Inflammatory macrophage treated with lipopolysaccharide for 1 hour (primary cell): ENCODE measurements at regions not wholly inside any gene's neighbourhood (a gene's known extent, or its start where the extent isn't known, plus 50 kb on each side); places are given as distances from the start of the nearest gene placed in this dataset.
"Not testable (repeated sequence)": the region's sequence is repeated elsewhere in the genome, so short reads cannot be mapped to it uniquely, and the experiment has no call there.

Experiments used
- DNase-seq, 2 donors: peaks; one replicate each; pipeline ENCODE4 v3.0.0-alpha.2; 2020 to 2022

DNA sequence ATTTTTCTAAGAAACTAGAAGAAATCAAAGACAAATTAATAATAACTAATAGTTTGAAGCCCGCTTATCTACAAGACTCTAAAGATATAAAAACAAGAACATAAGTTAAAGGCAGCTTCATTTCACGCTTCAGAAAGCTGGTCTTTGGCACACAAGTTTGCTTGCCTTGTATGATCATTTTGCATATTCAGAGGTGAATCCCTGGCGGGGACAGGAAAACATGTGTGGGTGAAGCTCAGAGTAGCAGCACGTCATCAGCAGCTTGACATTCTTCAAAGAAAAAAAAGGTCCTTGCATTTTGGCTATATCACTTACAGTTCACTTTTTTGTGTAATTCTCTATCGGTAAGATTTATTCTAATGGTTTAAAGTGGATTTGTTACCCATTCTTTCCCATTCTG is 1911.8 kb downstream of the MRPL39 start:
- no peak for DNase-seq

DNA sequence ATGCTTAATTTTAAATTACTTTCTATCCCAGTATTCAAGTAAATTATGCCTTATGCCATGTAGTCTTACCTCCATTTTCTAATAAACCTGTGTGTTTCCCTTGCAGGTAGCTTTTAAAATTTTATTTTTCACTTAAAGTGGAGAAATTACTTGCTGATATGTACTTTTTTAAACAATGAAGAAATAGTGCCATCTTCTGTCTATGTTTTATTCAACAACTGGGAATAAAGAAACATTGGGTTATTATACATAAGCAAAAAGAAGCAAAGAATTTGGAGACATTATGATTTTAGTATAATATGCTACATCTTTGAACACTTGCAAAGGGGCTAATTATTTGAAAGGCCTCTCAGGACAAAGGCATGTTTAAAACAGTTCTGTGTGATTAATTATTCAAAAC is 1912.9 kb downstream of the MRPL39 start:
- DNase-seq, result no peak

GRCh38 chr21:23690316-23690715 is 1917.0 kb downstream of the MRPL39 start:
- DNase-seq, result no peak

DNA sequence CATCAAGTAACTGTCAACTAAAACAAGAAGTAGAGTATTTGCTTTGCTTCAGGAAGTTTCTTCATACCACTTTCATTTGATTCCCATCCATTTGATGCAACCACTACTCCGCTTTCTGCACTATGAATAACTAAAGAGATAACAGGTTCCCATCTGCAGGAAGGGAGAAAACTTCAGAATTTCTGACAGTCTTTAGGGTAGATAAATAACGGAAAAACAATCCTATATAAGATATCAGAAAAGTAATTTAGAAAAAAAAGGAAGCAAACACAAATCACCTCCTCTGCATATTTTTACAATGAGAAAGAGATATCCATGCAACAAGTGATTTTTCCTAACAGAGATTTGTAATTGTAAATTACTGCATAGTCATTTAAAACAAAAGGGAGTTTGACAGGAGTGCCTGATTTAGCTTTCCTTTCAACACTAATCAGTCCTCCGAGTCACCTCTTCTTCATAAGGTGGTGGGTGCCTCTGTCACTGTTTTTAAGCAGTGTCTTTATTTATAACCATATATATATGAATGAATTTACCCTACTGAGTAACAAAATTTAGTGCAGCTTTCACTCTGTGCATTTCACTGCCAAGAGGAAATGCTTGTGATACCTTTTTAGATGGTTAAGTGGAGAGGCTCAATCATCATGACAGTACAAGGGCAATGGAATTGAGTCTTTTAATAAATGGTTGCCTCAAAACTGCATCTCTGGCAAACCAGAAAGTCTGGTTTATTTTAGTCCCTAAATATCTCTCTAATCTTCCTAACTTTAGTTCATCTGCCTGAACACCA is 1920.4 kb downstream of the MRPL39 start:
- no peak for DNase-seq

DNA sequence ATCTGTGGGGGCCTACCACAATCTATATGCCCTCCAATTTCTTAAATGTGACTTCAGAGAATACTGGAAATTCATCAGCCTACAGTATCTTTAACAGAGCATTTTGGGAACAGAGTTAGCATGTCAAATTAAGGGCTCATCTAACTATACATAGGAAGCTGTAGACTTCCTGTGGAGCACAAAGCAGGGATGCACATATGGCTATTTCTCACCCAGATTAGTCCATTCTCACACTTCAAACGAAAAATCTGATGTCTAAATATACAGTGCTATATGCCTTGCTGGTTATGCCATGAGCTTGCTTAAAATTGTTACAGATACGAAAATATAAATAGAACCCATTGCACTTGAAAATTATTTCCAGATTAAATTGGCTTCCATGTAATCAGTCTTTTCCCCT is 1922.8 kb downstream of the MRPL39 start:
- DNase-seq, result no peak

GRCh38 chr21:23664193-23664694 is 1943.0 kb downstream of the MRPL39 start:
- DNase-seq, result no peak

DNA sequence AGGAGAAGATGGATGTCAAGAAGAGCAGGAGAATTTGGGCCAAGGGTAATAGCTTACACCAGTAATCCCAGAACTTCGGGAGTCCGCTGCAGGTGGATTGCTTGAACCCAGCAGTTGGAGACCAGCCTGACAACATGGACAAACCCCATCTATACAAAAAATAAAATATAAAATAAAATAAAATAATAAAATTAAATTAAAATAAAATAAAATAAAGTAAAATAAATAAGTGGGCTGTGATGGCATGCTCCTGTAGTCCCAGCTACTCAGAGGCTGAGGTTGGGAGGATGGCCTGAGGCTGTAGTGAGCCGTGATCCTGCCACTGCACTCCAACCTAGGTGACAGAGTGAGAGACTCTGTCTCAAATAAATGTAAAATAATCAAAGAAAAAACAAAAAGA is 1946.7 kb downstream of the MRPL39 start:
- DNase-seq, result no peak

- no peak for DNase-seq
Measured at GRCh38 chr21:23644768-23645167, 1962.5 kb downstream of the MRPL39 start.

DNA sequence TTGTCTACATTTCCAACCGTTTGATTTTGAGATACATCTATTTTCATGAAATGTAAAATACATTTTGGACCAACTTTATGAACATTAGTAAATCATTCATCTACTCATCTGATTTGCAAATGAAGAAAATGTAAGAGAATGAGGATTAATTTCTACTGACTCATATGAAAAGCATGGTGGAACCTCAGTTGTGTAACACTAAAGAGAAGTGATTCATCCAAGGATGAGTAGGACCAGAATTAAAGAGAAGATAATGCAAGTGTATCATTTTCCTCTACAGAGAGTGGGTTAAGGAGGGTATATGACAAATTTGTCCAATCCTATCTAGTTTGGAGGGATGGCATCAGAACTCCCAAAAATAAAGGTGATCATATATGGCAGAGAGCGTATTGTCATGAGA is 1967.6 kb downstream of the MRPL39 start:
- no peak for DNase-seq

DNA sequence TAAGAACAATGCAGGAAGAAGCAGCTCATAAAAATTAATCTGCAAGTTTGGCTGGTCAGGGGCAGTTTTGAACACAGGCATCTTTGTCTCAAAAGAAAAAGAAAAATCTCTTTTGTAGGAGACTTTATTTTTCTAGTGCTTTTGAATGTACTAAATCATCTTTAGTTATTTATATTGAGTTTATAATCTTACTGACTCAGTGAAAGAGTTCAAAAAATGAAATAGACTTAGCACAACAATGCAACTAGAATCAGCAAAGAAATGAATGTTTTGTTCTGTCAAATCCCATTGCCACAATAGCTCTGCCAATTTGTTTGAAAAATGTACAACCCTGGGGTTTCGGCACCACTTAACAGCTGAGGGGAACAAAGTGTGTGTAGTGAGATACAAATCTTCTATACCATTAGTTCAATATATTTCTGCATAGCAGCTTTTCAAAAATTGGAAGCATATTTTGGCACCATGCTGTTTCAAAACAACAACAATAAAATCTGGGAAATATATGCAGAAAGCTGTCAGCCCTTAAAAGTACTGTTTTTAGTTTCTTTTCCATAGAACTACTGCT is 1969.1 kb downstream of the MRPL39 start:
- DNase-seq, result no peak

- DNase-seq, result no peak
Measured at GRCh38 chr21:23633447-23633940, 1973.8 kb downstream of the MRPL39 start.

DNA sequence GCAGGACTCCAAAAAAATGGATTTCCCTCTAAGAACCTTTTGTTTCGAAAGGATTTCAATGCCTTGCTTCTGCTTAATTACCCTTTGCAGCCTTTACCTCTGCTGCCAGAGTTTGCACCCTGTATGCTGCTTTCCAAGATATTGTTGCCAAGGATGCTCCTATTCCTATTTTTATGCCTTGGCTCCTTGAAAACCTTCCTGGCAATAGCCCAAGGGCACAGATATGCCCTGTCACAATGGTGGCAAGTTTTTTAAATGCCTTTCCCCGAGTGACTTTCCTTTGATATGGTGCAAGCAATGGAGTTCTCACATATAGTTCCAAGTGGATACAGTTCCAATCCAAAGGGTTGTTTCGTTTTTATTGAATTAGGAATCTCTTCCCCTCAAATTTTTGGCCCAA is 1983.0 kb downstream of the MRPL39 start:
- no peak for DNase-seq

DNA sequence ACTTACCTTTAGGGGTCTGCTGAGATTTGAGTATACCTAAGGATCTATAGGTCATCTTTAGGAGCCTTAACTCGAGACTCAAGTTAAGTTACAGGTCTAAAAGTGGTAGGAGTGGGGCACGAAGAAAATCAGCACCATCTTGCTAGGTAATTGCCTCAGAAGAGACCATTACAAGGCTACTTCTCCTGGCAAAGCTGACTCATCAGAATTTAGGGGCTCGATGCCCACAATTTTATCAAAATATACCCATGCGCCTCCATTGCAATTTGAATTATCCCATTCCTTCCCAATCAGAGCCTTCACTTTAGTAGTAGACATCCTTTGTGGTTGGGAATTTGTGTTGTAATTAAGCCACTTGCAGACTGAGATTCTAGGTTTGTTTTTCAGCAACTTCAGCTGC is 1994.3 kb downstream of the MRPL39 start:
- no peak for DNase-seq

GRCh38 chr21:23612210-23612609 is 1995.1 kb downstream of the MRPL39 start:
- no peak for DNase-seq

DNA sequence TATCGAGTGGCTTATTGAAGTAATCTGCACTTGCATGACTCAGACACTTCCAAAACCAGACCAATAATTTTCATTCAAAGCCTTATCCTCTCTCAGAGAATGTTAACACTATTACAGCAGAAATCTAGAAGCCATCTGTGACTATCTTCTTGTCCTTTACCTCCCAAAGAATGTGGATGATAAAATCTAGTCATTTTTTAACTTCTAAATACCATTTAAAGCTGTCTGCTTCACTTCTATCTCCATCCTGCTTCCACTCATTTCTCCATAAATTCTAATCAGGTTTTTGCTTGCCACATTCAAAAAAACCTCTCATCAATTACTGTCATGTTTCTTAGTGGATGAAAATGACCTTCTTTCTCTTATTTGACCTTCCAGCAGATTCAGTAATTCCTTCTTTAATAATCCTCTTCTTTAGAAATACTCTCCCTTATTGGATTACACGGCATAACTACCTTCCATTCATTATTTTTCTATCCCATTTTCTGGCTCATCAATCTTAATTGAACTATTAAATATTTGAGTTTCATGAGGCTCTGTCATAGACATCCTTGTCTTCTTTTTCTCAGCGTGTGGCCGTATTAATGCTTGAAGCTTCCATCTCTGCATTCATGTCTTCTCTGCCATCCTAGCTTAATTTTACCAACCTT is 1999.4 kb downstream of the MRPL39 start:
- no peak for DNase-seq

- DNase-seq, result no peak
Measured at GRCh38 chr21:23601549-23601948, 2005.7 kb downstream of the MRPL39 start.

DNA sequence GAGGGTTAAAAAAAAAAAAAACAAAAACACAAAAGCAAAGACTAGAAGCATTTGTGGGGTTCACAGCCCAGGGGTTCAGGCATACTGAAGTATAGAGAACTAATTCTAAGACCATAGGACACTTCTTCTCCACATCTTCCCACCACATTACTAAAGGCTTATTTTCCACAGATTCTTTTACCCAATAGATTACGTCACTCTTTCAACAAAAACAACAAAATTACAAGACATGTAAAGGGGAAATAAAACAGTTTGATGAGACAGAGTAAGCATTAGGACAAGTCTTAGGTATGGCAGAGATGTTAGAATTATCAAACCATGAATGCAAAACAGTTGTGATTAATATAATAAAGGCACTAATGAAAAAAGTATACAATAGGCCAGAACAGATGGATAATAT is 2013.7 kb downstream of the MRPL39 start:
- DNase-seq, result no peak

GRCh38 chr21:23585419-23585818 is 2021.9 kb downstream of the MRPL39 start:
- DNase-seq, result no peak

GRCh38 chr21:23579573-23579972 is 2027.7 kb downstream of the MRPL39 start:
- DNase-seq, result no peak

DNA sequence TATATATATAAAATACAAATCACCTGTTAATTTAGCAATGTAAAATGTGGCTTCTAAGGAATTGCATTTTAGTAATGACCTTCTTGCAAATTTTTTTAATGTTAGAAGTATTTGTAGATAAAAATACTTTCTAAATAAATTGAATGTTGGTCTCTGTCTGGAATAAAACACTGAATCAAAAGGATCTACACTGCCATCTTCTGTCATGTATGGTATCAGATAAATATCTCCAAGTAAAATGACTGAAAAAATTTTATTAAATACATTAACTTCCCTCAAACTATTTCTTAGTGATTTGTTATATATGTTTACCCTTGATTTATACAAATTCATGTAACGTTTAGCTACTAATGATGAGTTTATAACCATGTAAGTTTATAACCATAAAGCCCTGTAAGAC is 2029.3 kb downstream of the MRPL39 start:
- DNase-seq, result no peak

DNA sequence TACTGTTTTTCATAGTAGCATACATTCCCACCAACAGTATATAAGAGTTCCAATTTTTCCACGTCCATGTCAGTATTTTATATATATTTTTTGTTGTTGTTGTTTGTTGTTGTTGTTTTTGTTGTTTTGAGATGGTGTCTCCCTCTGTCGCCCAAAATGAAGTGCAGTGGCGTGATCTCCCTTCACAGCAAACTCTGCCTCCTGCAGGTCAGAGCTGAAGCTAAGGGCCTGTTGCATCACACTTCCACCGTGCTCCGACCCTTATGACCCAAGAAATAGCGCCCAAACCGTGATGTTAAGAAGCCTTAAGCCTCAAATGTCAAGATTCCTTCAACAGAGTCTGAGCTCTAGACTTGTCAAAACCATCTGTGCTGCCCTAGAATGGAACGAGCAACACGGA is 2032.3 kb downstream of the MRPL39 start:
- DNase-seq, result no peak

DNA sequence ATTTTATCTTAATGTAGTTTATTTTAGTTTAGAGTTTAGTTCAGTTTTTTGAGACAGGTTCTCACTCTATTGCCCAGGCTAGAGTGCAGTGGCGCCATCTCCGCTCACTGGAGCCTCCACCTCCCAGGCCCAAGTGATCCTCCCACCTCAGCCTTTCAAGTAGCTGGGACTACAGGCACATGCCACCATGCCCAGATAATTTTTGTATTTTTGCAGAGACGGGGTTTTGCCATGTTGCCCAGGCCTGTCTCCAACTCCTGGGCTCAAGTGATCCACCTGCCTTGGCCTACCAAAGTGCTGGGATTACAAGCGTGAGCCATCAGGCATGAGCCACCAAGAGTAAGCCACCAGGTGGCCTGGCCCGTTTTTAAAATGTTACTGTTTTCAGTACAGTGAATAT is 2058.4 kb downstream of the MRPL39 start:
- DNase-seq, result not testable (repeated sequence)

GRCh38 chr21:23543333-23543732 is 2063.9 kb downstream of the MRPL39 start:
- no peak for DNase-seq

- DNase-seq, result no peak
Measured at GRCh38 chr21:23542097-23542496, 2065.2 kb downstream of the MRPL39 start.
